Stimulated activated CD4-positive, alpha-beta T cell treated with anti-CD3 and anti-CD28 coated beads, Interleukin-1b, Interleukin-23, amount 100 ng/mL, for 48 hours (primary cell): ENCODE measurements at regions not wholly inside any gene's neighbourhood (a gene's known extent, or its start where the extent isn't known, plus 50 kb on each side); places are given as distances from the start of the nearest gene placed in this dataset.
"Not testable (repeated sequence)": the region's sequence is repeated elsewhere in the genome, so short reads cannot be mapped to it uniquely, and the experiment has no call there.

Experiments used
- DNase-seq: peaks from one replicate; pipeline ENCODE4 v3.0.0-alpha.2; 2020

GRCh38 chr12:5096241-5096924 is 52.7 kb downstream of the KCNA5 start:
- DNase-seq: no peak

- DNase-seq: no peak
Measured at GRCh38 chr12:5097786-5098185, 54.1 kb downstream of the KCNA5 start.

GRCh38 chr12:5099136-5099535 is 55.5 kb downstream of the KCNA5 start:
- DNase-seq: no peak

- DNase-seq: no peak
Measured at GRCh38 chr12:5099591-5099990, 55.9 kb downstream of the KCNA5 start.

- no peak for DNase-seq
Measured at GRCh38 chr12:5101686-5102085, 58.0 kb downstream of the KCNA5 start.

- DNase-seq: no peak
Measured at GRCh38 chr12:5102261-5102789, 58.6 kb downstream of the KCNA5 start.

GRCh38 chr12:5102806-5103205 is 59.1 kb downstream of the KCNA5 start:
- DNase-seq: no peak

GRCh38 chr12:5110345-5110744 is 66.7 kb downstream of the KCNA5 start:
- no peak for DNase-seq

GRCh38 chr12:5114436-5114835 is 70.8 kb downstream of the KCNA5 start:
- DNase-seq: no peak

GRCh38 chr12:5121784-5122183 is 78.1 kb downstream of the KCNA5 start:
- DNase-seq: not testable (repeated sequence)

GRCh38 chr12:5122256-5122831 is 78.7 kb downstream of the KCNA5 start:
- DNase-seq: not testable (repeated sequence)

GRCh38 chr12:5123921-5124320 is 80.2 kb downstream of the KCNA5 start:
- no peak for DNase-seq

- no peak for DNase-seq
Measured at GRCh38 chr12:5124401-5124800, 80.7 kb downstream of the KCNA5 start.

GRCh38 chr12:5134861-5135525 is 91.3 kb downstream of the KCNA5 start:
- no peak for DNase-seq

GRCh38 chr12:5138256-5138655 is 94.6 kb downstream of the KCNA5 start:
- DNase-seq: no peak

GRCh38 chr12:5138845-5139244 is 95.2 kb downstream of the KCNA5 start:
- no peak for DNase-seq

- DNase-seq: no peak
Measured at GRCh38 chr12:5139751-5140150, 96.1 kb downstream of the KCNA5 start.

GRCh38 chr12:5140190-5140589 is 96.5 kb downstream of the KCNA5 start:
- DNase-seq: no peak

- DNase-seq: no peak
Measured at GRCh38 chr12:5148880-5149279, 105.2 kb downstream of the KCNA5 start.

GRCh38 chr12:5154091-5154490 is 110.4 kb downstream of the KCNA5 start:
- no peak for DNase-seq

GRCh38 chr12:5155866-5156265 is 112.2 kb downstream of the KCNA5 start:
- DNase-seq: no peak

GRCh38 chr12:5160827-5161226 is 117.1 kb downstream of the KCNA5 start:
- no peak for DNase-seq

GRCh38 chr12:5163661-5164060 is 120.0 kb downstream of the KCNA5 start:
- no peak for DNase-seq

- no peak for DNase-seq
Measured at GRCh38 chr12:5165296-5165970, 121.8 kb downstream of the KCNA5 start.
